ENCODE measurements at regions not wholly inside any gene's neighbourhood (a gene's known extent, or its start where the extent isn't known, plus 50 kb on each side); places are given as distances from the start of the nearest gene placed in this dataset.

DNA sequence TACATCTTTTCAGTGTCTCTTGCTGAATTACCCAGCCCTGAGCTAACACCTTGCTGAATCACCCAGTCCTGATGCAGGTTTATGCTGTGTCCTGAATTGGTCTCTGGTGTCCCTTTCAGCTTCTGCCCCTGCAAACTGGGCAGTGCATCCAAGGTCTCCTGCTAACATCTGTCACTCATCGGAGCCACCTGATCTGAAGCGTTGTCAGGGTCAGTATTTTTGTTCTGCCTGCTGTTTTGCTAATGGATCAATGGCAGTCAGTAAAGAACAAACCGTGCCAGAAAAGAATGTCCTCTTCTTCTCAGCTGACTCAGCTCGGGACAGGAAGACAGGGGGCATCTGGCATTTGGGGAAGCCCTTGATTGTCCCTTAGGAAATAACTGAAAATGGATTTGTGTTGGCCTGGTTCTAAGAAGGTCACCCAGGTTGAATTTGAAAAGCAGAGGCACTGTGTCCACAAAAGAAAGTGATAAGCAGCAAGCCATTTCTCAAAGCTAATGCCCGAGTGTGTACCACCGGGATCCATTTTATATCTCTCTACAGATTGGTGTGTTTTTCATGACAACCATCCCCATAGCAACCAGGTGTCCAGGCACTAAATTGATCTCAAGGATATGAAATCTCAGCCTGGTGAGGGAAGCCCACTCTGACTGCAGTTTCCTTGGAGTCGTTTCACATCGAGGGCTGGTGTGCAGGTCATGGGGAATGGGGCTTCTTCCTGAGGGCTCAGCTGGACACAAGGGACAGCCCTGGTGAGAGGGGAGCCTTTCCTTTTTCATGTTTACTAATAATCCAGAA lies 109.7 kb upstream of the IRF2BP2 start:
- Mint-ChIP-seq H3K4me1 (peaks cover 18% of the 10 kb centered on the region), H3K36me3 (ENCODE audit: low read depth) (no peaks in the 10 kb centered on the region), H3K27ac (no peak overlapping the region), H3K27me3 (no peaks in the 10 kb centered on the region), H3K9me3 (no peaks in the 10 kb centered on the region), H3K4me3 (no peak overlapping the region)
- intact Hi-C loops (cut with micrococcal nuclease) = no loop called here
- DNase-seq (no peak), ATAC-seq (ENCODE audit: low read depth) (no peak)
- ChIA-PET CTCF (no interaction called here), POLR2A (interaction anchor here (0.5 kb wide), 1 partner anchor 54 kb away, joined by 3 read pairs; no protein-coding TSS in a partner anchor)
- TF ChIP-seq, protein P1, sequence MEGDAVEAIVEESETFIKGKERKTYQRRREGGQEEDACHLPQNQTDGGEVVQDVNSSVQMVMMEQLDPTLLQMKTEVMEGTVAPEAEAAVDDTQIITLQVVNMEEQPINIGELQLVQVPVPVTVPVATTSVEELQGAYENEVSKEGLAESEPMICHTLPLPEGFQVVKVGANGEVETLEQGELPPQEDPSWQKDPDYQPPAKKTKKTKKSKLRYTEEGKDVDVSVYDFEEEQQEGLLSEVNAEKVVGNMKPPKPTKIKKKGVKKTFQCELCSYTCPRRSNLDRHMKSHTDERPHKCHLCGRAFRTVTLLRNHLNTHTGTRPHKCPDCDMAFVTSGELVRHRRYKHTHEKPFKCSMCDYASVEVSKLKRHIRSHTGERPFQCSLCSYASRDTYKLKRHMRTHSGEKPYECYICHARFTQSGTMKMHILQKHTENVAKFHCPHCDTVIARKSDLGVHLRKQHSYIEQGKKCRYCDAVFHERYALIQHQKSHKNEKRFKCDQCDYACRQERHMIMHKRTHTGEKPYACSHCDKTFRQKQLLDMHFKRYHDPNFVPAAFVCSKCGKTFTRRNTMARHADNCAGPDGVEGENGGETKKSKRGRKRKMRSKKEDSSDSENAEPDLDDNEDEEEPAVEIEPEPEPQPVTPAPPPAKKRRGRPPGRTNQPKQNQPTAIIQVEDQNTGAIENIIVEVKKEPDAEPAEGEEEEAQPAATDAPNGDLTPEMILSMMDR (IDR thresholded peaks at IDR 0.05) = no peak

DNA sequence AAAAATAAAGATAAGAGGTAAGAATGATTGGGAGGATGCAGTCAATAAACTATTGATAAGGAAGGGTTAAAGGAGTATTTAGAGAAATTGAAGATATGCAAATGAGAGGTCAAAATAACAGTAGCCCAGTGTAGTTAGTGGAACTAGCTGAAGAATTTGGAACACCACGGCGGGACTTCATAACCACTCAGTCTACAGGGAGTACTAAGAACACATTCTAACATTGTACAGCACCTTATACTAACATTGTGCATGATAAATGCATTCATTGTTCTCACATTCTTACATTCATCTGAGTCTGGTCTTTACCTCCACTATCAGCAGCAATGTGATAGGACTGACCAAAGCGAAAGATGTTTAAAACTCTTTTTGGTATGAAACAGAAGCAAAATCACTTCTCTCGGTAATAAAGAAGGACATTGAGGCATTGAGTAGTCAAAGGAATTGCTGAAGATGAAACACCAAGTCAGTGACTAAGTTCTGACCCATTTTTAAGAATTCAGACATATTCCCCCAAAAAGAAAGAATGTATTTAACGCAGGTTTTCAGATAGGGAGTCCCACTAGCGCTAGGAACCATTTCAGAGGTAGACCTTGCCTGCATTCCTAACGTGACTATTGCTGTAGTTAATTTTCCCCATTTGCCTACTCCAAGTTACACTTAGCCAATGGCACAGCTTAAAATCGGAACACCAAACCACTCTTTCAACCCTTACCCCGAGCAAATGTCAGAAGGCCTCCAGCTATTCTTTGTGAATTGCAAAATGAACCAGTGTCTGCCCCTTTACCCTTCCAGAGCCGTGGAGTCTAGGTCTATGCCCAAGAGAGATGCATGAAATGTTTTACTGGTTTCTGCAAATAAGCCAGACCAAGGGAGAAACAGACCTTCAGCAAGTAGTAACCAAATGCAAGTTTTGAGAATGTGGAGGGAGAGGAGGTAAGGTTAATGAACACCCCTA lies 108.8 kb upstream of the IRF2BP2 start:
- intact Hi-C loops (cut with micrococcal nuclease) = no loop called here
- DNase-seq (no peak), ATAC-seq (ENCODE audit: low read depth) (no peak)
- Mint-ChIP-seq H3K36me3 (ENCODE audit: low read depth) (no peaks in the 10 kb centered on the region), H3K4me3 (no peak overlapping the region), H3K4me1 (peaks cover 9% of the 10 kb centered on the region), H3K27me3 (no peaks in the 10 kb centered on the region), H3K9me3 (no peaks in the 10 kb centered on the region), H3K27ac (no peak overlapping the region)
- TF ChIP-seq, protein P1 (IDR thresholded peaks at IDR 0.05) = no peak
- ChIA-PET POLR2A (interaction anchor here (0.5 kb wide), 2 partner anchors 53 to 198 kb away, joined by 3 to 7 read pairs; no protein-coding TSS in a partner anchor), CTCF (no interaction called here)

DNA sequence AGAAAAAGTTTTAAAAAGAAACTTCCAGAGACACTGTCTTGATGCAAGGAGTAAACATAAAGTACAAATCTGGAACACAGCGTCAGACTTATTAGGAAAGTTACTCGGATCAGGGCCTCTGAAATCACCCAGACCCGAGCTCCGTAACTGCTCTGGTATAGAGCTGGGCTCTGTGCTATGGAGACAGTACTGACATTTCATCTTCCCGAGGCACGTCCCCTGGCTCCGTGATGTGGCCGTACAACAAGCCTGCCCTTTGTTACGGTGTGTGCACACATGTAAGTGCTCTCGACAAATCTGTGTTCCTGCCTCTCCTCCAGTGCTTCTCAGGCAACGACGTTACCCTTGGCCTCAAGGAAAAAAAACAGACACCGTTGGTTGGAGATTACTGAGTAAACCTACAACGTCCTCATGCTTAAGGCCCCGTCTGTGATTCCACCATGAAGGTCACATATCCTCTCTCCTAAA lies 107.0 kb upstream of the IRF2BP2 start:
- TF ChIP-seq, protein P1 (IDR thresholded peaks at IDR 0.05) = no peak
- intact Hi-C loops (cut with micrococcal nuclease) = no loop called here
- ATAC-seq (ENCODE audit: low read depth) (no peak), DNase-seq (no peak)
- POLR2A ChIA-PET = no interaction called here
- H3K9me3 Mint-ChIP-seq = no peaks in the 10 kb centered on the region
- H3K4me1 Mint-ChIP-seq = no peaks in the 10 kb centered on the region
- CTCF ChIA-PET = no interaction called here
- no peak overlapping the region for H3K27ac Mint-ChIP-seq
- H3K4me3 Mint-ChIP-seq = no peak overlapping the region
- no peaks in the 10 kb centered on the region for H3K27me3 Mint-ChIP-seq
- H3K36me3 Mint-ChIP-seq (ENCODE audit: low read depth) = no peaks in the 10 kb centered on the region

DNA sequence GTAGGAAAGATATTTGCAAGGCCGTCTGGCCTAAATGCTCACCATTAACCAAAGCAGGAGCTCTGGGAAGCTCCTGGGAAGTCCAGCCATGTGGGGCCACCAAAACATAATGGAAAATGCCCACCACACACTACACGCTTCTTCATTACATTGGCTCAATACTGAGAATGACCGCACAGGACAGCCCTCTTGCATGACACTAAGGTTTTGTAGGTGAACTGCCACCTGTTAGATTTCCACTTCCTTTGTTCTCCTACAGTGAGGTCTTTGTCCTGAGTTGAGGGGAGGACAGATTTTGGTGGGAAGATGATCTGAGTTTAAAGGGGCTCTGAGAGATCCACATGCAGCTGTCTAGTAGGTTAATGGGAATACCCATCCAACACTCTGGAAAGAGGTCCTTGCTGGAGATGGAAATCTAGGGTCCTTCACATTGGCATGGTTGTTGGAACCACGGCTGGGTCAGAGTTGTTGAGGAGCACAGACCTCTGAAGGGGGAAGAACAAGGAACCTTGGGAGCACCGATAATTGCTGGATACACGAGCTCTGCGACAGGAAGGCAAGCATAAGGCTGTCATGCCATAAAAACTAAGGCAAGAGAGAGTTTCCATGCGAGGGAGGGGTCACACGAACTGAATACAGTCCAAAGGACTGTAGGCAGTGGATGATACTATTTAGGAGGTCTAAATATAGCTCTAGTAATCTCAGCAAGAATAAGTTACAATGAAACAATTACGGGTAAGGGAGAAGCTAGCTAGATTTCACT lies 105.5 kb upstream of the IRF2BP2 start:
- TF ChIP-seq, protein P1 (IDR thresholded peaks at IDR 0.05) = no peak
- H3K4me3 Mint-ChIP-seq = no peak overlapping the region
- H3K27ac Mint-ChIP-seq = no peak overlapping the region
- no peaks in the 10 kb centered on the region for H3K9me3 Mint-ChIP-seq
- ATAC-seq (ENCODE audit: low read depth) (no peak), DNase-seq (no peak)
- H3K27me3 Mint-ChIP-seq = no peaks in the 10 kb centered on the region
- ChIA-PET CTCF (interaction anchor here (1.1 kb wide), 1 partner anchor 215 kb away, joined by 4 read pairs; no protein-coding TSS in a partner anchor), POLR2A (interaction anchor here (0.6 to 0.7 kb wide), 2 partner anchors 28 to 275 kb away, joined by 5 read pairs; no protein-coding TSS in a partner anchor)
- intact Hi-C loops (cut with micrococcal nuclease) = no loop called here
- no peaks in the 10 kb centered on the region for H3K36me3 Mint-ChIP-seq (ENCODE audit: low read depth)
- no peaks in the 10 kb centered on the region for H3K4me1 Mint-ChIP-seq
